HG02885 (cell line): ENCODE measurements at regions not wholly inside any gene's neighbourhood (a gene's known extent, or its start where the extent isn't known, plus 50 kb on each side); places are given as distances from the start of the nearest gene placed in this dataset.

ENCODE experiments used
- ATAC-seq: cut with Tn5 transposase; IDR thresholded peaks from one replicate; pipeline ENCODE4 v1.9.1; 2021; ENCODE audit warnings: mild to moderate bottlenecking; ENCODE audit not compliant: unreplicated experiment, poor library complexity

GRCh38 chr3:148100476-148100875 lies 597.2 kb upstream of the AGTR1 start:
- ATAC-seq = no peak

DNA sequence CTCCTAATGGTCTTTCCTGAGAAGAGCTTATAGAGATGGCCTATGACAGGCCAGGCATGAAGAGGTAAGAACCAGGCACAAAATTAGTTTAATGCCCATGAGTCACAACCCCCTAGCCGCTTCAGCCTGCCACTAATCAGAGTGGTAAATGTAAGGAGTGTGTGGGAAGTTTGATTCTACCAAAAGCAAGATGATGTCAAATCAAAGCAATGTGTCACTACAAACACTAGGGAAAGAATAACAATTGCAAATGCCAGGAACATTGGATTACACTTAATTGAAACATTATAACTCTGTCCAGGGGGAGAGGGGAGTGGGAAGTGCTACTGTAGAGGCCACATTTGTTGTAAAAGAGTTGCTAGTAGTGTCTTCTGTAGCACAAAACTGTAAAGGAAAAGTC lies 596.6 kb upstream of the AGTR1 start:
- ATAC-seq = no peak

DNA sequence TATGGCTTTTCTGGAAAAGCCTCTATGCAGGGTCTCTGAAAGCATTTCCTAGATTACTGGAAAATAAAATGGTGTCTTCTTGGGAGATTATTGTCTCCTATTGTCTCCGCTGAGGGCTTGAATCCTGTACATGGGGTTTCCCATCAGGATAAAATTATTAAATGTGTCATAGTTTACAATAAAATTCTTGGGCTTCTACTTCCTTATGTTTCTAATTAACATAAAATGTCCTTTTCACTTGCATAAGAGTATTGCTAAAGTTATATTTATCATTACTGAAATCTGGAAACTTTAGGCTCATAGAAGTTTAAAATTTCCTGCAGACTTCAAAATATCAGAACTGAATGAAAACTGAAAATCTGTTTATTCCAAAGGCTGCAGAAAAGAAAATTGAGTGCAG lies 595.5 kb upstream of the AGTR1 start:
- no peak for ATAC-seq

GRCh38 chr3:148106062-148106461 lies 591.6 kb upstream of the AGTR1 start:
- ATAC-seq = no peak

GRCh38 chr3:148126956-148127355 lies 570.7 kb upstream of the AGTR1 start:
- ATAC-seq = no peak

- no peak for ATAC-seq
Observed at GRCh38 chr3:148128136-148128535, 569.6 kb upstream of the AGTR1 start.

GRCh38 chr3:148131990-148132638 lies 565.6 kb upstream of the AGTR1 start:
- ATAC-seq = no peak

DNA sequence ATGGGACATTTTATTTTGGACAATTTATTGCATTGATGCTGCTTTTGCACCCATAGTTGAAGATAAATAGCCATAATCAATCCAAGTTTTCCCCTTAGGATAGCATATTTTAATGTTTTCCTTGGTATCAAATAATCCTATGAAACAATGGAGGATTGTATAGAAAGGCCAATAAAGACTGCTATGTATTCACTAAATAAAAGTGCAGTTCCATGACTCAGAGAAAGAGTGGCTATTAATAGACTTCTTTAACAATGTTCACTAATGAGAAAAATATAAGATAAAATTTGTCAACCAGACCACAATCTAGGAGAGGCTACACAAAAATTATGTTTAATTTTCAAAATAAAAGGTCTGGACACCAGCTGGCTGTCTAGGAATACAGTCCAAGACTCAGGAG lies 560.9 kb upstream of the AGTR1 start:
- no peak for ATAC-seq

DNA sequence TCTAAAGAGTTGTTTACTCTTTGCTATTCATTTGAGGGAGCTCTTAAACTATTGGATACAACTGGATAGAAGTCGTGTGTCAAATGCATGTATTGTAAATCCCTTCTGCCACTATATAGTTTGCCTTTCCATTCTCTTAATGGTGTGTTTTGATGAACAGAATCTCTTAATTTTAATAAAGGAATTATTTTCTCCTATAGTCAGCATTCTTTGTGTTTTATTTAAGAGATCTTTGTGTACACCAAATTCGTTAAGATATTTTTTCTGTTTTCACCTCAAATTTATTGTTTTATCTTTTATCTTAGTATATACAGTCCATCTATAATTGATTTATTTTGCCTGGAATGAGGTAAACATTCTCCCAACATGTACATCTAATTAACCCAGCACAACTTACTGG lies 551.5 kb upstream of the AGTR1 start:
- no peak for ATAC-seq

DNA sequence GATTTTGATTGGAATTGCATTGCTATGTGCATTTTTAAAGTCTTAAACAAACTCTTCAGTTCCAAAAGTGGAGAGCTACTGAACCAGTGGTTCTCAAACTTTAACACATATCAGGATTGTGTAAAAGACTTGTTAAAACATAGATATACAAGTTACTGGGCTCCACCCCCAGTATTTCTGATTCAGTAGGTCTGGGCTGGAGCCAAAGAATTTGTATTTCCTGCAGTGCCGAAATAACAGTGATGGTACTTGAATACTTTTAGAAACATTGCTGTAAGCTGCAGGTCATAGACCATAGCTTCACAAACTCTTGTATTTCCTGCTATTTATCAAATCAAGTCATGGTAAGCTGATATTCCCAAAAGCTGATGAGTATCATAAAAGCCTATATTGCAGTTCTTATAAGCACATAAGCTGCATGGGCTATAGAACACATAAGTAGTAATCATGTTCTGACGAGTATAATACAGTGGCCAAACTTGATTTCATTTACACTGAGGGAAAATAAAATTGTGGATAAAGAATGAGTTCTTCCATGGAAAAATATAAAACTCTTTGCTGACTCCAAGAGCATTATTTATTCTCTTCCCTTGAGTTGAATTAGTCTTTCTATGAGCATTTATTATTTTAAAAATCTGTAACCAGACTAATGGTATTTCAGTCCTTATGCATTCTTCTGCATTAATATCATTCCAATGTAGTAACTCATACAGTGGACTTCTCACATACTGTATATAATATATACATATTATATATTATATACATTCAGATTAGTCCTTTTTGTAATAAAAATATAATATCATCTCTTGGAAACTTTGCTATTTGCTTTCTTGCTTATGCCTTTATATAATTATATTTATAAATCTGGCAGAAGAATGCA lies 550.5 kb upstream of the AGTR1 start:
- ATAC-seq = no peak

GRCh38 chr3:148147903-148148302 lies 549.8 kb upstream of the AGTR1 start:
- ATAC-seq = no peak

GRCh38 chr3:148149556-148149955 lies 548.1 kb upstream of the AGTR1 start:
- no peak for ATAC-seq

- ATAC-seq = no peak
Observed at GRCh38 chr3:148150141-148150540, 547.6 kb upstream of the AGTR1 start.

DNA sequence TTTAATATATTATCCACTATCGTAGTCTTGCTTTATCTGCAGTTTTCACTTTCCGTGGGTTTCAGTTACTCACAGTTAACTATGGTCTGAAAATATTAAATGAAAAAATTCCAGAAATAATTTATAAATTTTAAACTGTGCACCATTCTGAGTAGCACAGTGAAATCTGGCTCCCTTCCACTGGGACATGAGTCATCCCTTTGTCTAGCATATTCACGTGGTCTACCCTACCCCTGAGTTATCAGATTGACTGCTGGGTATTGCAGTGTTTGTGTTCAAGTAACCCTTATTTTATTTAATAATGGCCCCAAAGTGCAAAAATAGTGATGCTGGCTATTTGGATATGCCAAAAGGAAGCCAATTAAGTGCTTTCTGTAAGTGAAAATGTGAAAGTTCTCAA lies 539.5 kb upstream of the AGTR1 start:
- ATAC-seq = no peak

GRCh38 chr3:148162132-148162531 lies 535.6 kb upstream of the AGTR1 start:
- ATAC-seq = no peak

- no peak for ATAC-seq
Observed at GRCh38 chr3:148168347-148168746, 529.4 kb upstream of the AGTR1 start.

- no peak for ATAC-seq
Observed at GRCh38 chr3:148173851-148174250, 523.9 kb upstream of the AGTR1 start.

DNA sequence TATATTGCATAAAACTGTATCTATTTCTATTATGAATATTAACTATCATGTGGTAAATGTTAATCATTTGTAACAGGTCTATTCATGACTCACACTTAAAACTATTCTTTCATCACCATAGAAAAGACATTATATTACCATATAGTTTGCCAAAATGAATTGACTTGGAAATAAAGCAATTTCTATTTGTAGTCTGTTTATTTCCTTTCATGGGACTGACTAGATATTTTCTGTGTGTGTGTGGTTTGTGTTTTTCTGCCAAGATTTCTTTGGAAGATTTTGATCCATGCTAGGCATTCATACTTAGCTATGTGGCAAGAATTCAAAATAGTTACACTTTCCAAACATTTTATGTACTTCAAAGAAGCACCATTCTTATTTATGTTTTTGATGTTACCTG lies 522.5 kb upstream of the AGTR1 start:
- no peak for ATAC-seq

DNA sequence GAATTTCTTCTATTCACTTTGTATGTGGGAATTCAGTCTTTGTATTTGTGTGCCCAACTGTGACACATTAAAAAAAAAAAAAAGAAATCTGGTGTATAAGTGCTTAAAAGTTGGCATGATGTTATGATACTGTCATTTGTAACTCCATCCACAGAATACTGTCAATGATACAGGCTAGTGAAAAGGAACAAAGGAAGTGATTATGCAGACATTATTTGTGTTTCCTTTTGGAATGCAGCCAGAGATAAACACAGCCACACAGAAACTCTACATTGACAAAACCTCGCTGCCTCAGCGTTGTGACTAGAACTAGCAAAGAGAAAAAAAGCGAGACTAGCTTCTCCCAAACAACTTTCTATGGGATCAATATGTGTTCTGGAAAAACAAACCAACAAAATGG lies 519.2 kb upstream of the AGTR1 start:
- no peak for ATAC-seq

DNA sequence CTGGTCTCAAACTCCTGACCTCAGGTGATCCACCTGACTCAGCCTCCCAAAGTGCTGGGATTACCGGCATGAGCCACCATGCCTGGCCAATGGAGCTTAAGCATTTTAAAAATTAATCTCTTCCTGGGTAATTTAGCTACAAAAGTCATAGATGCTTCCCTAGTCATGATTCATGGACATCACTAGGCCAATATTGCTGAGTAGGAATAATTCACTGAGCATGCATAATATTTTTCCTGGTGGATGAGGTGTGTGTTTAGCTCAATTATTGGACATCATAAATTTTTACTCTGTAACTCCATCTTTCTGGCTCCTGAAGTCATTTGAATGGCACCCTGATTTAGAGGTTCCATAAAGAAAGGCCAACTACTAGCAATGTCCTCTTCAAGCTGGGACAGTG lies 512.9 kb upstream of the AGTR1 start:
- no peak for ATAC-seq

- ATAC-seq = no peak
Observed at GRCh38 chr3:148186881-148187280, 510.8 kb upstream of the AGTR1 start.

DNA sequence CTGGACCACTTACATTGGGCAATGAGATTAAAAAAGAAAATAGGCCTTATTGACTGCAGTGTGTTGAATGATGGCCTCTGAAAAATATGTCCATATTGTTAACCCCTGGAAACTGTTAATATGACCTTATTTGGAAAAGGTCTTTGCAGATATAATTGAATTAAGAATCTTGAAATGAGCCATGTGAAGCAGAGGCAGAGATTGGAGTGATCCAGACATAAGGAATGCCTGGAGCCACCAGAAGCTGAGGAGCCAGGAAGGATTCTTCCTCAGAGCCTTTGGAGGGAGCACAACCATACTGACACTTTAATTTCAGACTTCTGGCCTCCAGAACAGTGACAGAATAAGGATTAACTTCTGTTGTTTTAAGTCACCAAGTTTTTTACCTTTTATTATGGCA lies 510.4 kb upstream of the AGTR1 start:
- ATAC-seq = no peak
